Activated T-cell treated with anti-CD3 and anti-CD28 coated beads, Interleukin-2, amount 50 U/mL, for 4 hours (primary cell): ENCODE measurements at regions not wholly inside any gene's neighbourhood (a gene's known extent, or its start where the extent isn't known, plus 50 kb on each side); places are given as distances from the start of the nearest gene placed in this dataset.

Source experiments
- ATAC-seq, 2 donors: fragments of 200-7000 bp; cut with Tn5 transposase; one replicate each; pipeline ENCODE4 v1.10.0; 2021
- DNase-seq: peaks from one replicate; pipeline ENCODE4 v3.0.0-alpha.2; 2020
- H3K27me3 Mint-ChIP-seq: one replicate; pipeline ENCODE4 v1.8.0; 2021; ENCODE audit warnings: low read depth, mixed read lengths
- H3K36me3 Mint-ChIP-seq: one replicate; pipeline ENCODE4 v1.8.0; 2022; ENCODE audit warnings: mixed read lengths; ENCODE audit not compliant: insufficient read depth
- H3K4me1 Mint-ChIP-seq: one replicate; pipeline ENCODE4 v1.8.0; 2021; ENCODE audit warnings: low read depth, mixed read lengths
- H3K4me3 Mint-ChIP-seq: one replicate; pipeline ENCODE4 v1.8.0; 2021; ENCODE audit warnings: mild to moderate bottlenecking, moderate library complexity, mixed read lengths
- H3K9me3 Mint-ChIP-seq: one replicate; pipeline ENCODE4 v1.8.0; 2021; ENCODE audit warnings: mixed read lengths

- DNase-seq (no peak), ATAC-seq (no peak)
- Mint-ChIP-seq H3K36me3 (no peaks in the 10 kb centered on the region), H3K4me1 (no peaks in the 10 kb centered on the region), H3K27me3 (peaks cover 10% of the 10 kb centered on the region), H3K9me3 (no peaks in the 10 kb centered on the region), H3K4me3 (no peak overlapping the region)
Observed at GRCh38 chr10:50936335-50936734, 50.9 kb upstream of the A1CF start.

GRCh38 chr10:50937230-50937907 is 51.9 kb upstream of the A1CF start:
- no peak for ATAC-seq
- peaks cover 8% of the 10 kb centered on the region for H3K27me3 Mint-ChIP-seq
- no peak overlapping the region for H3K4me3 Mint-ChIP-seq
- no peak for DNase-seq
- no peaks in the 10 kb centered on the region for H3K9me3 Mint-ChIP-seq
- no peaks in the 10 kb centered on the region for H3K36me3 Mint-ChIP-seq
- no peaks in the 10 kb centered on the region for H3K4me1 Mint-ChIP-seq

- no peaks in the 10 kb centered on the region for H3K4me1 Mint-ChIP-seq
Observed at GRCh38 chr10:50941629-50942028, 56.2 kb upstream of the A1CF start.

GRCh38 chr10:50946991-50947781 is 61.8 kb upstream of the A1CF start:
- ATAC-seq (no peak), DNase-seq (no peak)
- Mint-ChIP-seq H3K4me1 (no peaks in the 10 kb centered on the region), H3K4me3 (no peak overlapping the region), H3K27me3 (peaks cover 8% of the 10 kb centered on the region), H3K9me3 (no peaks in the 10 kb centered on the region), H3K36me3 (no peaks in the 10 kb centered on the region)

More at GRCh38 chr10:50941629-50942028, 56.2 kb upstream of the A1CF start:
- ATAC-seq (no peak), DNase-seq (no peak)
- no peak overlapping the region for H3K4me3 Mint-ChIP-seq
- no peaks in the 10 kb centered on the region for H3K9me3 Mint-ChIP-seq
- H3K27me3 Mint-ChIP-seq = peaks cover 10% of the 10 kb centered on the region
- no peaks in the 10 kb centered on the region for H3K36me3 Mint-ChIP-seq

- Mint-ChIP-seq H3K27me3 (peaks cover 8% of the 10 kb centered on the region), H3K9me3 (no peaks in the 10 kb centered on the region), H3K4me1 (no peaks in the 10 kb centered on the region), H3K36me3 (no peaks in the 10 kb centered on the region), H3K4me3 (no peak overlapping the region)
- ATAC-seq (no peak), DNase-seq (no peak)
Observed at GRCh38 chr10:50951365-50951764, 65.9 kb upstream of the A1CF start.

- no peaks in the 10 kb centered on the region for H3K27me3 Mint-ChIP-seq
- no peak overlapping the region for H3K4me3 Mint-ChIP-seq
- no peak for DNase-seq
- no peaks in the 10 kb centered on the region for H3K9me3 Mint-ChIP-seq
- no peaks in the 10 kb centered on the region for H3K36me3 Mint-ChIP-seq
- ATAC-seq = no peak
- no peaks in the 10 kb centered on the region for H3K4me1 Mint-ChIP-seq
Observed at GRCh38 chr10:50961297-50961696, 75.9 kb upstream of the A1CF start.

GRCh38 chr10:50963063-50963462 is 77.6 kb upstream of the A1CF start:
- Mint-ChIP-seq H3K27me3 (no peaks in the 10 kb centered on the region), H3K4me3 (no peak overlapping the region), H3K4me1 (no peaks in the 10 kb centered on the region), H3K9me3 (no peaks in the 10 kb centered on the region), H3K36me3 (no peaks in the 10 kb centered on the region)
- ATAC-seq = no peak
- no peak for DNase-seq

- ATAC-seq = no peak
- Mint-ChIP-seq H3K4me3 (no peak overlapping the region), H3K4me1 (no peaks in the 10 kb centered on the region)
Observed at GRCh38 chr10:50968386-50969091, 83.1 kb upstream of the A1CF start.

GRCh38 chr10:50972591-50972990 is 87.2 kb upstream of the A1CF start:
- Mint-ChIP-seq H3K4me3 (no peak overlapping the region), H3K36me3 (no peaks in the 10 kb centered on the region), H3K9me3 (no peaks in the 10 kb centered on the region), H3K4me1 (no peaks in the 10 kb centered on the region), H3K27me3 (no peaks in the 10 kb centered on the region)
- no peak for DNase-seq
- ATAC-seq = no peak

More at GRCh38 chr10:50968386-50969091, 83.1 kb upstream of the A1CF start:
- H3K36me3 Mint-ChIP-seq = no peaks in the 10 kb centered on the region
- no peak for DNase-seq
- no peaks in the 10 kb centered on the region for H3K27me3 Mint-ChIP-seq
- no peaks in the 10 kb centered on the region for H3K9me3 Mint-ChIP-seq

GRCh38 chr10:50981385-50981784 is 92.9 kb upstream of the PRKG1 start:
- Mint-ChIP-seq H3K4me3 (no peak overlapping the region), H3K36me3 (no peaks in the 10 kb centered on the region), H3K4me1 (no peaks in the 10 kb centered on the region), H3K27me3 (peaks cover 2% of the 10 kb centered on the region), H3K9me3 (no peaks in the 10 kb centered on the region)
- DNase-seq (no peak), ATAC-seq (no peak)

- no peak for DNase-seq
- H3K4me3 Mint-ChIP-seq = no peak overlapping the region
- no peaks in the 10 kb centered on the region for H3K4me1 Mint-ChIP-seq
- no peak for ATAC-seq
- H3K9me3 Mint-ChIP-seq = no peaks in the 10 kb centered on the region
- peaks cover 4% of the 10 kb centered on the region for H3K27me3 Mint-ChIP-seq
- no peaks in the 10 kb centered on the region for H3K36me3 Mint-ChIP-seq
Observed at GRCh38 chr10:50981904-50982303, 92.4 kb upstream of the PRKG1 start.

GRCh38 chr10:50982989-50983388 is 91.3 kb upstream of the PRKG1 start:
- Mint-ChIP-seq H3K4me1 (no peaks in the 10 kb centered on the region), H3K27me3 (peaks cover 10% of the 10 kb centered on the region), H3K36me3 (no peaks in the 10 kb centered on the region), H3K4me3 (no peak overlapping the region), H3K9me3 (no peaks in the 10 kb centered on the region)
- DNase-seq (no peak), ATAC-seq (no peak)

GRCh38 chr10:50987934-50988333 is 86.4 kb upstream of the PRKG1 start:
- Mint-ChIP-seq H3K9me3 (no peaks in the 10 kb centered on the region), H3K4me1 (peaks cover 14% of the 10 kb centered on the region), H3K36me3 (no peaks in the 10 kb centered on the region), H3K27me3 (peaks cover 42% of the 10 kb centered on the region), H3K4me3 (no peak overlapping the region)
- ATAC-seq (no peak), DNase-seq (no peak)

GRCh38 chr10:50988792-50989191 is 85.5 kb upstream of the PRKG1 start:
- DNase-seq = no peak
- Mint-ChIP-seq H3K9me3 (no peaks in the 10 kb centered on the region), H3K27me3 (peaks cover 50% of the 10 kb centered on the region), H3K4me1 (peaks cover 14% of the 10 kb centered on the region), H3K4me3 (no peak overlapping the region), H3K36me3 (no peaks in the 10 kb centered on the region)
- ATAC-seq = no peak
